ENCODE measurements at regions not wholly inside any gene's neighbourhood (a gene's known extent, or its start where the extent isn't known, plus 50 kb on each side); places are given as distances from the start of the nearest gene placed in this dataset.

DNA sequence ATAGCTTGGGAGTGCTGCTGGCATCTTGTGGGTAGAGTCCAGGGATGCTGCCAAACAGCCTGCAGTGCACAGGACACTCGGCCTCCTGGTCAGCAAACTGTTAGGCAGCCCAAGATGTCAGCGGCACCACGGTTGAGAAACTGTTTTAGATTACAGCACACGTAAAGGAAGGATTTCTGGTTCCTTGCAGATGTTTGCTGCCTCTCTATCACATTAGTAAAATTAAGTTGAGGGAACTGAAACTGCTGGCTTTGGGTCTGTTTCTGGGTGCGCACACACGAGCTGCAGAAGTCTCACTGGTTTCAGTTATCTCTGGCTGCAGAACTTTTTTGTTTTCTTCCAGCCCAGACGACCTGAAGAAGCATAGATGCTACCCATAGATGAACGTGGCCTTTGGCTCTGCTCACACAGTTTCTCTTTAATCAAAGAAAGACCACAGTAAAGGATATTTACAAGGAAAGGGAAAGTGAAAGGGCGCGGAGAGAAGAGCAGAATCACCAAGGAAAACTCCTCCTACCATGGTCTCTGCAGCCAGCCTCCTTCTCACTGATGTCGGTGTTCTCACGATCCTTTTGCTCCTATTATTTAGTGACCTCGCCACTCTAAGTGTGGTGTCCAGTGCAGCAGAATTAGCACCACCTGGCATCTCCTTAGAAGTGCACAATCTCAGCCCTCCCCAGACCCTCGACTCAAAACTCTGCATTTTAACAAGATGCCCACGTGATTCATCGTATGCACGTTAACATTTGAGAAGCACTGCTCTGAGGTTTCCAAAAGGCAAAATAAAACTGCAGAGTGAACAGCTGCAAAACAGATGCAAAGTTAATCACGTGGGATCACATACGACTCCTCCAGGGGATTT lies 50.6 kb upstream of the AKAP13 start:
- no peak overlapping the region for H3K4me3 ChIP-seq (ENCODE audit: low read depth, low read length)
- H3K9me3 ChIP-seq (ENCODE audit: control insufficient read depth, insufficient read depth, low read depth, low read length), result no peaks in the 10 kb centered on the region
- no peak overlapping the region for H3K9ac ChIP-seq (ENCODE audit: low read length)
- no peaks in the 10 kb centered on the region for H3K27me3 ChIP-seq (ENCODE audit: control insufficient read depth, insufficient read depth, low read length)
- no peaks in the 10 kb centered on the region for H3K36me3 ChIP-seq (ENCODE audit: control insufficient read depth, insufficient read depth, low read length)
- no peak overlapping the region for H3K27ac ChIP-seq (ENCODE audit: low read depth, low read length)
- H3K4me1 ChIP-seq (ENCODE audit: control insufficient read depth, insufficient read depth, low read length), result peaks cover 18% of the 10 kb centered on the region
